ENCODE measurements at regions not wholly inside any gene's neighbourhood (a gene's known extent, or its start where the extent isn't known, plus 50 kb on each side); places are given as distances from the start of the nearest gene placed in this dataset.

DNA sequence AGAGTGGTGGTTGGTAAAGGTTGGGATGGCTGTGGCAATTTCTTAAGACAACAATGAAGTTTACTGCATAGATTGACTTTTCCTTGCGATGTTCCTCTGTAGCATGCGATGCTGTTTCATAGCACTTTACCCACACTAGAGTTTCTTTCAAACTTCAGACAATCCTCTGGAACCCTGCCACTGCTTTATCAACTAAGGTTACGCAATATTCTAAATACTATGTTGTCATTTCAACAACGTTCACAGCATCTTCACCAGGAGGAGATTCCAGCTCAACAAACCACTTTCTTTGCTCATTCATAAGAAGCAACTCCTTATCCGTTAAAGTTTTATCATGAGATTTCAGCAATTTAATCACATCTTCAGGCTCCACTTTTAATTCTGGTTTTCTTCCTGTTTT is 161.2 kb upstream of the NRSN1 start:
- TF ChIP-seq POLR2AphosphoS5 (IDR thresholded peaks at IDR 0.05; ENCODE audit: borderline replicate concordance, low read depth, low read length) (no peak), EZH2 (IDR thresholded peaks at IDR 0.05) (no peak)
